Naive thymus-derived CD4-positive, alpha-beta T cell (primary cell): ENCODE measurements at regions not wholly inside any gene's neighbourhood (a gene's known extent, or its start where the extent isn't known, plus 50 kb on each side); places are given as distances from the start of the nearest gene placed in this dataset.

Source experiments
- ATAC-seq: fragments of 150-1000 bp; cut with Tn5 transposase; 2 replicates; pipeline ENCODE4 v1.10.0; 2021; ENCODE audit warnings: mild to moderate bottlenecking, moderate library complexity
- CTCF ChIA-PET: fragments of 350-600 bp; sonication (Branson Sonifier 250); formaldehyde crosslinking; loops from one replicate; lab custom pipeline; 2021; ENCODE audit warnings: antibody characterized with exemption; lab: Charles Lee
- POLR2A ChIA-PET: fragments of 350-600 bp; sonication (Branson Sonifier 250); formaldehyde crosslinking; loops from one replicate; lab custom pipeline; 2021; ENCODE audit warnings: antibody characterized with exemption, inconsistent platforms; lab: Charles Lee
- DNase-seq, 9 donors: peaks; one replicate each; pipeline versions ENCODE4 v3.0.0 to v3.0.0-alpha.2; 2020 to 2022; ENCODE audit warnings: mixed read lengths in 1 of 9
- H3K27ac ChIP-seq: one replicate; pipeline ENCODE4 v1.7.0; 2013; ENCODE audit warnings: mild to moderate bottlenecking, low read depth, low read length, moderate library complexity
- H3K27me3 ChIP-seq, 2 donors: one replicate each; pipeline ENCODE4 v1.7.0; 2013; ENCODE audit warnings: low read length in 2 of 2, mild to moderate bottlenecking in 2 of 2, moderate library complexity in 2 of 2; ENCODE audit not compliant: control insufficient read depth in 2 of 2, insufficient read depth in 2 of 2
- H3K36me3 ChIP-seq, 3 experiments: 1 replicate in 2 of 3; 2 replicates in 1 of 3; pipeline ENCODE4 v1.7.0; 2013; ENCODE audit warnings: low read length in 3 of 3, mild to moderate bottlenecking in 3 of 3, moderate library complexity in 1 of 3; ENCODE audit not compliant: insufficient read depth in 3 of 3, control insufficient read depth in 2 of 3
- H3K4me1 ChIP-seq, 2 donors: one replicate each; pipeline ENCODE4 v1.7.0; 2013; ENCODE audit warnings: low read length in 2 of 2, mild to moderate bottlenecking in 2 of 2, moderate library complexity in 1 of 2; ENCODE audit not compliant: control insufficient read depth in 2 of 2, insufficient read depth in 2 of 2
- H3K4me3 ChIP-seq: 2 replicates; pipeline ENCODE4 v1.7.0; 2013; ENCODE audit warnings: mild to moderate bottlenecking, low read length
- H3K9me3 ChIP-seq, 3 experiments: 1 replicate in 2 of 3; 2 replicates in 1 of 3; pipeline ENCODE4 v1.7.0; 2013; ENCODE audit warnings: low read length in 3 of 3; ENCODE audit not compliant: control insufficient read depth in 2 of 3
- H3K27ac Mint-ChIP-seq, 9 donors: one replicate each; pipeline ENCODE4 v1.8.0; 2020 to 2022; ENCODE audit warnings: mixed read lengths in 9 of 9, mild to moderate bottlenecking in 8 of 9, moderate library complexity in 5 of 9, inconsistent platforms in 2 of 9
- H3K27me3 Mint-ChIP-seq, 5 donors: one replicate each; pipeline ENCODE4 v1.8.0; 2021 to 2022; ENCODE audit warnings: mixed read lengths in 5 of 5, mild to moderate bottlenecking in 1 of 5
- H3K36me3 Mint-ChIP-seq, 5 donors: one replicate each; pipeline ENCODE4 v1.8.0; 2020 to 2022; ENCODE audit warnings: mixed read lengths in 5 of 5, mild to moderate bottlenecking in 3 of 5, inconsistent platforms in 1 of 5
- H3K4me1 Mint-ChIP-seq, 7 donors: one replicate each; pipeline ENCODE4 v1.8.0; 2020 to 2022; ENCODE audit warnings: mixed read lengths in 7 of 7, mild to moderate bottlenecking in 3 of 7, inconsistent platforms in 1 of 7
- H3K4me3 Mint-ChIP-seq, 10 donors: one replicate each; pipeline ENCODE4 v1.8.0; 2020 to 2022; ENCODE audit warnings: mild to moderate bottlenecking in 10 of 10, mixed read lengths in 10 of 10, moderate library complexity in 6 of 10, inconsistent platforms in 2 of 10
- H3K9me3 Mint-ChIP-seq, 11 donors: one replicate each; pipeline ENCODE4 v1.8.0; 2020 to 2022; ENCODE audit warnings: mixed read lengths in 11 of 11, mild to moderate bottlenecking in 4 of 11, inconsistent platforms in 1 of 11, moderate library complexity in 1 of 11
- intact Hi-C, 2 donors: fragments of 100-400 bp; cut with micrococcal nuclease; formaldehyde crosslinking; loops; one replicate each; pipeline ENCODE4 v1.15.1; 2023

- Mint-ChIP-seq H3K36me3 (no peaks in the 10 kb centered on the region), H3K4me1 (no peaks in the 10 kb centered on the region)
These were observed 206.9 kb downstream of the SPCS3 start for GRCh38 chr4:176526704-176527103.

GRCh38 chr4:176529574-176529973 lies 209.8 kb downstream of the SPCS3 start:
- DNase-seq (no peak), ATAC-seq (no peak)
- Mint-ChIP-seq H3K27me3 (no peaks in the 10 kb centered on the region), H3K36me3 (no peaks in the 10 kb centered on the region), H3K27ac (no peak overlapping the region), H3K4me1 (no peaks in the 10 kb centered on the region), H3K4me3 (no peak overlapping the region), H3K9me3 (peaks cover 0 to 1% (median 0%) of the 10 kb centered on the region in 11 donors)
- Histone ChIP-seq H3K27ac (no peak overlapping the region), H3K27me3 (no peaks in the 10 kb centered on the region), H3K36me3 (no peaks in the 10 kb centered on the region), H3K9me3 (no peaks in the 10 kb centered on the region), H3K4me3 (no peak overlapping the region), H3K4me1 (no peaks in the 10 kb centered on the region)
- intact Hi-C loops = no loop called here
- POLR2A ChIA-PET = no interaction called here
- CTCF ChIA-PET = no interaction called here

More at GRCh38 chr4:176526704-176527103, 206.9 kb downstream of the SPCS3 start:
- ChIA-PET CTCF (no interaction called here), POLR2A (no interaction called here)
- no peak overlapping the region for H3K27ac ChIP-seq
- no peak overlapping the region for H3K4me3 Mint-ChIP-seq
- ATAC-seq = no peak
- peaks cover 0 to 6% (median 0%) of the 10 kb centered on the region in 11 donors for H3K9me3 Mint-ChIP-seq
- no peak overlapping the region for H3K4me3 ChIP-seq
- peaks cover 0 to 2% (median 0%) of the 10 kb centered on the region in 3 experiments for H3K9me3 ChIP-seq
- intact Hi-C loops = no loop called here
- H3K4me1 ChIP-seq = no peaks in the 10 kb centered on the region
- H3K27me3 Mint-ChIP-seq = no peaks in the 10 kb centered on the region
- no peak for DNase-seq
- H3K27ac Mint-ChIP-seq = no peak overlapping the region
- no peaks in the 10 kb centered on the region for H3K27me3 ChIP-seq
- H3K36me3 ChIP-seq = no peaks in the 10 kb centered on the region

- H3K27ac Mint-ChIP-seq = no peak overlapping the region
- H3K4me1 Mint-ChIP-seq = no peaks in the 10 kb centered on the region
- intact Hi-C loops = loop anchor here in 1 of 2 donors (5.0 kb wide), 1 partner anchor 156 kb away; no protein-coding TSS in a partner anchor
- Histone ChIP-seq H3K4me1 (no peaks in the 10 kb centered on the region), H3K36me3 (no peaks in the 10 kb centered on the region), H3K27ac (no peak overlapping the region), H3K9me3 (no peaks in the 10 kb centered on the region), H3K4me3 (no peak overlapping the region), H3K27me3 (no peaks in the 10 kb centered on the region)
- ATAC-seq (no peak), DNase-seq (no peak)
- ChIA-PET POLR2A (no interaction called here), CTCF (no interaction called here)
- no peaks in the 10 kb centered on the region for H3K27me3 Mint-ChIP-seq
- H3K36me3 Mint-ChIP-seq = no peaks in the 10 kb centered on the region
- no peak overlapping the region for H3K4me3 Mint-ChIP-seq
- H3K9me3 Mint-ChIP-seq = peaks cover 0 to 1% (median 0%) of the 10 kb centered on the region in 11 donors
These were observed 213.4 kb downstream of the SPCS3 start for GRCh38 chr4:176533159-176533558.

GRCh38 chr4:176534566-176534965 lies 214.8 kb downstream of the SPCS3 start:
- no peaks in the 10 kb centered on the region for H3K27me3 ChIP-seq
- no peak overlapping the region for H3K27ac ChIP-seq
- Mint-ChIP-seq H3K36me3 (no peaks in the 10 kb centered on the region), H3K9me3 (peaks cover 0 to 1% (median 0%) of the 10 kb centered on the region in 11 donors), H3K4me3 (no peak overlapping the region), H3K27ac (no peak overlapping the region), H3K27me3 (no peaks in the 10 kb centered on the region), H3K4me1 (no peaks in the 10 kb centered on the region)
- CTCF ChIA-PET = no interaction called here
- no peaks in the 10 kb centered on the region for H3K4me1 ChIP-seq
- DNase-seq (no peak), ATAC-seq (no peak)
- intact Hi-C loops = loop anchor here in 1 of 2 donors (5.0 kb wide), 1 partner anchor 157 kb away; no protein-coding TSS in a partner anchor
- H3K36me3 ChIP-seq = no peaks in the 10 kb centered on the region
- H3K9me3 ChIP-seq = no peaks in the 10 kb centered on the region
- no peak overlapping the region for H3K4me3 ChIP-seq
- POLR2A ChIA-PET = no interaction called here

- H3K4me3 Mint-ChIP-seq = no peak overlapping the region
- no peak overlapping the region for H3K27ac Mint-ChIP-seq
- peaks cover 0 to 1% (median 0%) of the 10 kb centered on the region in 11 donors for H3K9me3 Mint-ChIP-seq
- no peaks in the 10 kb centered on the region for H3K4me1 Mint-ChIP-seq
- intact Hi-C loops = no loop called here
- ChIA-PET POLR2A (no interaction called here), CTCF (no interaction called here)
- DNase-seq (no peak), ATAC-seq (no peak)
- no peaks in the 10 kb centered on the region for H3K27me3 Mint-ChIP-seq
- no peaks in the 10 kb centered on the region for H3K4me1 ChIP-seq
- no peaks in the 10 kb centered on the region for H3K27me3 ChIP-seq
- H3K4me3 ChIP-seq = no peak overlapping the region
- H3K9me3 ChIP-seq = no peaks in the 10 kb centered on the region
- H3K36me3 Mint-ChIP-seq = no peaks in the 10 kb centered on the region
- H3K36me3 ChIP-seq = no peaks in the 10 kb centered on the region
- no peak overlapping the region for H3K27ac ChIP-seq
These were observed 218.6 kb downstream of the SPCS3 start for GRCh38 chr4:176538217-176538925.

- Histone ChIP-seq H3K27ac (no peak overlapping the region), H3K27me3 (no peaks in the 10 kb centered on the region), H3K4me3 (no peak overlapping the region), H3K9me3 (no peaks in the 10 kb centered on the region), H3K4me1 (no peaks in the 10 kb centered on the region), H3K36me3 (no peaks in the 10 kb centered on the region)
- Mint-ChIP-seq H3K27ac (no peak overlapping the region), H3K27me3 (no peaks in the 10 kb centered on the region), H3K36me3 (no peaks in the 10 kb centered on the region), H3K4me1 (no peaks in the 10 kb centered on the region), H3K9me3 (peaks cover 0 to 1% (median 0%) of the 10 kb centered on the region in 11 donors), H3K4me3 (no peak overlapping the region)
- ChIA-PET POLR2A (no interaction called here), CTCF (interaction anchor here (0.5 kb wide), 1 partner anchor 86 kb away, joined by 5 read pairs; no protein-coding TSS in a partner anchor)
- ATAC-seq (no peak), DNase-seq (no peak)
- intact Hi-C loops = no loop called here
These were observed 219.5 kb downstream of the SPCS3 start for GRCh38 chr4:176539091-176539784.
